ENCODE measurements at regions not wholly inside any gene's neighbourhood (a gene's known extent, or its start where the extent isn't known, plus 50 kb on each side); places are given as distances from the start of the nearest gene placed in this dataset.
"Not testable (repeated sequence)": the region's sequence is repeated elsewhere in the genome, so short reads cannot be mapped to it uniquely, and the experiment has no call there.

- Histone ChIP-seq H3K36me3 (ENCODE audit: insufficient read depth, low read length) (no peaks in the 10 kb centered on the region), H3K4me1 (ENCODE audit: insufficient read depth, low read length) (no peaks in the 10 kb centered on the region), H3K4me3 (ENCODE audit: low read length) (no peak overlapping the region), H3K27me3 (ENCODE audit: insufficient read depth, low read length) (no peaks in the 10 kb centered on the region), H2AFZ (ENCODE audit: low read depth, low read length) (no peak overlapping the region), H3K9me3 (ENCODE audit: low read length) (no peaks in the 10 kb centered on the region)
Observed at GRCh38 chr14:54251356-54251755, 145.5 kb upstream of the CDKN3 start.

- H3K4me1 ChIP-seq (ENCODE audit: insufficient read depth, low read length), result no peaks in the 10 kb centered on the region
- H3K4me3 ChIP-seq (ENCODE audit: low read length), result no peak overlapping the region
- H3K27me3 ChIP-seq (ENCODE audit: insufficient read depth, low read length), result no peaks in the 10 kb centered on the region
- no peaks in the 10 kb centered on the region for H3K9me3 ChIP-seq (ENCODE audit: low read length)
- H3K36me3 ChIP-seq (ENCODE audit: insufficient read depth, low read length), result no peaks in the 10 kb centered on the region
- H2AFZ ChIP-seq (ENCODE audit: low read depth, low read length), result no peak overlapping the region
Observed at GRCh38 chr14:54252072-54252730, 144.6 kb upstream of the CDKN3 start.

GRCh38 chr14:54253195-54253947, 143.4 kb upstream of the CDKN3 start:
- Histone ChIP-seq H3K36me3 (ENCODE audit: insufficient read depth, low read length) (no peaks in the 10 kb centered on the region), H3K4me1 (ENCODE audit: insufficient read depth, low read length) (peaks cover 8% of the 10 kb centered on the region), H3K27me3 (ENCODE audit: insufficient read depth, low read length) (no peaks in the 10 kb centered on the region), H2AFZ (ENCODE audit: low read depth, low read length) (no peak overlapping the region), H3K9me3 (ENCODE audit: low read length) (no peaks in the 10 kb centered on the region), H3K4me3 (ENCODE audit: low read length) (no peak overlapping the region)

- no peaks in the 10 kb centered on the region for H3K36me3 ChIP-seq (ENCODE audit: insufficient read depth, low read length)
- H3K4me3 ChIP-seq (ENCODE audit: low read length), result no peak overlapping the region
- peaks cover 18% of the 10 kb centered on the region for H3K4me1 ChIP-seq (ENCODE audit: insufficient read depth, low read length)
- H2AFZ ChIP-seq (ENCODE audit: low read depth, low read length), result no peak overlapping the region
- H3K27me3 ChIP-seq (ENCODE audit: insufficient read depth, low read length), result no peaks in the 10 kb centered on the region
- no peaks in the 10 kb centered on the region for H3K9me3 ChIP-seq (ENCODE audit: low read length)
Observed at GRCh38 chr14:54256156-54256555, 140.7 kb upstream of the CDKN3 start.

GRCh38 chr14:54257424-54257823, 139.4 kb upstream of the CDKN3 start:
- Histone ChIP-seq H3K4me1 (ENCODE audit: insufficient read depth, low read length) (peaks cover 26% of the 10 kb centered on the region), H3K9me3 (ENCODE audit: low read length) (no peaks in the 10 kb centered on the region), H2AFZ (ENCODE audit: low read depth, low read length) (no peak overlapping the region), H3K36me3 (ENCODE audit: insufficient read depth, low read length) (no peaks in the 10 kb centered on the region), H3K4me3 (ENCODE audit: low read length) (no peak overlapping the region), H3K27me3 (ENCODE audit: insufficient read depth, low read length) (no peaks in the 10 kb centered on the region)

GRCh38 chr14:54258382-54258781, 138.4 kb upstream of the CDKN3 start:
- H2AFZ ChIP-seq (ENCODE audit: low read depth, low read length), result no peak overlapping the region
- H3K4me3 ChIP-seq (ENCODE audit: low read length), result no peak overlapping the region
- peaks cover 26% of the 10 kb centered on the region for H3K4me1 ChIP-seq (ENCODE audit: insufficient read depth, low read length)
- H3K9me3 ChIP-seq (ENCODE audit: low read length), result no peaks in the 10 kb centered on the region
- H3K27me3 ChIP-seq (ENCODE audit: insufficient read depth, low read length), result no peaks in the 10 kb centered on the region
- no peaks in the 10 kb centered on the region for H3K36me3 ChIP-seq (ENCODE audit: insufficient read depth, low read length)

GRCh38 chr14:54259821-54260220, 137.0 kb upstream of the CDKN3 start:
- H3K9me3 ChIP-seq (ENCODE audit: low read length), result no peaks in the 10 kb centered on the region
- H3K36me3 ChIP-seq (ENCODE audit: insufficient read depth, low read length), result no peaks in the 10 kb centered on the region
- H3K4me3 ChIP-seq (ENCODE audit: low read length), result no peak overlapping the region
- peaks cover 26% of the 10 kb centered on the region for H3K4me1 ChIP-seq (ENCODE audit: insufficient read depth, low read length)
- H2AFZ ChIP-seq (ENCODE audit: low read depth, low read length), result no peak overlapping the region
- H3K27me3 ChIP-seq (ENCODE audit: insufficient read depth, low read length), result no peaks in the 10 kb centered on the region

GRCh38 chr14:54261283-54261682, 135.5 kb upstream of the CDKN3 start:
- H3K27me3 ChIP-seq (ENCODE audit: insufficient read depth, low read length), result no peaks in the 10 kb centered on the region
- peaks cover 26% of the 10 kb centered on the region for H3K4me1 ChIP-seq (ENCODE audit: insufficient read depth, low read length)
- H3K36me3 ChIP-seq (ENCODE audit: insufficient read depth, low read length), result no peaks in the 10 kb centered on the region
- peak overlapping the region; percentile 37 for H2AFZ ChIP-seq (ENCODE audit: low read depth, low read length)
- H3K9me3 ChIP-seq (ENCODE audit: low read length), result no peaks in the 10 kb centered on the region
- H3K4me3 ChIP-seq (ENCODE audit: low read length), result no peak overlapping the region

GRCh38 chr14:54266616-54267015, 130.2 kb upstream of the CDKN3 start:
- H3K4me1 ChIP-seq (ENCODE audit: insufficient read depth, low read length); H2AFZ ChIP-seq (ENCODE audit: low read depth, low read length); H3K27me3 ChIP-seq (ENCODE audit: insufficient read depth, low read length); H3K9me3 ChIP-seq (ENCODE audit: low read length); H3K4me3 ChIP-seq (ENCODE audit: low read length); H3K36me3 ChIP-seq (ENCODE audit: insufficient read depth, low read length): not testable (repeated sequence)

- H2AFZ ChIP-seq (ENCODE audit: low read depth, low read length), result no peak overlapping the region
- no peaks in the 10 kb centered on the region for H3K4me1 ChIP-seq (ENCODE audit: insufficient read depth, low read length)
- H3K4me3 ChIP-seq (ENCODE audit: low read length), result no peak overlapping the region
- no peaks in the 10 kb centered on the region for H3K9me3 ChIP-seq (ENCODE audit: low read length)
- H3K27me3 ChIP-seq (ENCODE audit: insufficient read depth, low read length), result peaks cover 3% of the 10 kb centered on the region
- H3K36me3 ChIP-seq (ENCODE audit: insufficient read depth, low read length), result no peaks in the 10 kb centered on the region
Observed at GRCh38 chr14:54267172-54267571, 129.6 kb upstream of the CDKN3 start.

GRCh38 chr14:54275997-54276725, 120.6 kb upstream of the CDKN3 start:
- Histone ChIP-seq H3K4me1 (ENCODE audit: insufficient read depth, low read length) (no peaks in the 10 kb centered on the region), H3K9me3 (ENCODE audit: low read length) (no peaks in the 10 kb centered on the region)

GRCh38 chr14:54278087-54278486, 118.7 kb upstream of the CDKN3 start:
- H3K9me3 ChIP-seq (ENCODE audit: low read length), result no peaks in the 10 kb centered on the region
- no peak overlapping the region for H3K4me3 ChIP-seq (ENCODE audit: low read length)
- H3K36me3 ChIP-seq (ENCODE audit: insufficient read depth, low read length), result no peaks in the 10 kb centered on the region
- H3K4me1 ChIP-seq (ENCODE audit: insufficient read depth, low read length), result no peaks in the 10 kb centered on the region
- no peaks in the 10 kb centered on the region for H3K27me3 ChIP-seq (ENCODE audit: insufficient read depth, low read length)
- H2AFZ ChIP-seq (ENCODE audit: low read depth, low read length), result no peak overlapping the region

More at GRCh38 chr14:54275997-54276725, 120.6 kb upstream of the CDKN3 start:
- H3K36me3 ChIP-seq (ENCODE audit: insufficient read depth, low read length), result no peaks in the 10 kb centered on the region
- peaks cover 3% of the 10 kb centered on the region for H3K27me3 ChIP-seq (ENCODE audit: insufficient read depth, low read length)
- H2AFZ ChIP-seq (ENCODE audit: low read depth, low read length), result no peak overlapping the region
- H3K4me3 ChIP-seq (ENCODE audit: low read length), result no peak overlapping the region

- no peak overlapping the region for H2AFZ ChIP-seq (ENCODE audit: low read depth, low read length)
- H3K4me1 ChIP-seq (ENCODE audit: insufficient read depth, low read length), result no peaks in the 10 kb centered on the region
- H3K36me3 ChIP-seq (ENCODE audit: insufficient read depth, low read length), result no peaks in the 10 kb centered on the region
- H3K4me3 ChIP-seq (ENCODE audit: low read length), result no peak overlapping the region
- no peaks in the 10 kb centered on the region for H3K9me3 ChIP-seq (ENCODE audit: low read length)
- H3K27me3 ChIP-seq (ENCODE audit: insufficient read depth, low read length), result no peaks in the 10 kb centered on the region
Observed at GRCh38 chr14:54278665-54279295, 118.0 kb upstream of the CDKN3 start.

All from neuron (in vitro differentiated cells).